PC-9 (cell line): ENCODE measurements at regions not wholly inside any gene's neighbourhood (a gene's known extent, or its start where the extent isn't known, plus 50 kb on each side); places are given as distances from the start of the nearest gene placed in this dataset.
"Not testable (repeated sequence)": the region's sequence is repeated elsewhere in the genome, so short reads cannot be mapped to it uniquely, and the experiment has no call there.

Source experiments
- CTCF ChIP-seq: fragments of 200-600 bp; sonication (generic); conservative IDR thresholded peaks from 2 replicates; pipeline ENCODE4 v1.6.1; 2017; ENCODE audit warnings: mixed run types, antibody characterized with exemption, mild to moderate bottlenecking, moderate library complexity
- EZH2 ChIP-seq: fragments of 200-600 bp; sonication (generic); IDR thresholded peaks from 2 replicates; pipeline ENCODE4 v1.8.0; 2017; ENCODE audit warnings: antibody characterized with exemption, low read depth

GRCh38 chr2:110354294-110355018, 118.2 kb downstream of the LIMS4 start:
- not testable (repeated sequence) for TF ChIP-seq CTCF, EZH2
